ENCODE measurements at regions not wholly inside any gene's neighbourhood (a gene's known extent, or its start where the extent isn't known, plus 50 kb on each side); places are given as distances from the start of the nearest gene placed in this dataset.

DNA sequence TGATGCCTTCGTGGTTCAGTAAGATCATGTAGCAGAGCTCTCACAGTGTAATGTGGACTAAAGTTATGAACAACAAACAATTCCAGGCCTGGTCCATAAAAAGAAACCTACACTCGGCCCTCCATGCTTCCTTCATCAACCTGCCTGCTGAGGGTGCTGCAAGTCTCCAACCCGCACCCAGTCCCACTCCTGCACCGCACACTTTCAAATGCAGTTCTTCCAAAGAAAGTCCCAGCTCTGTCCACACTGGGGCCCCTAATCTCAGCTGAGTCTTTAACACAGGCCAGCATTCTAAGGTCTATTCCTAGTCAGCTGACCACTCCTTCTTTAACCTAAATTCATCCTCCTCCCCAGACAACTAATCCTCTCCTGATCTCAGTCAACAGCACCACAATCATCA, 71.5 kb upstream of the NR5A2 start:
- DNase-seq (ENCODE audit: low read depth) = no peak

DNA sequence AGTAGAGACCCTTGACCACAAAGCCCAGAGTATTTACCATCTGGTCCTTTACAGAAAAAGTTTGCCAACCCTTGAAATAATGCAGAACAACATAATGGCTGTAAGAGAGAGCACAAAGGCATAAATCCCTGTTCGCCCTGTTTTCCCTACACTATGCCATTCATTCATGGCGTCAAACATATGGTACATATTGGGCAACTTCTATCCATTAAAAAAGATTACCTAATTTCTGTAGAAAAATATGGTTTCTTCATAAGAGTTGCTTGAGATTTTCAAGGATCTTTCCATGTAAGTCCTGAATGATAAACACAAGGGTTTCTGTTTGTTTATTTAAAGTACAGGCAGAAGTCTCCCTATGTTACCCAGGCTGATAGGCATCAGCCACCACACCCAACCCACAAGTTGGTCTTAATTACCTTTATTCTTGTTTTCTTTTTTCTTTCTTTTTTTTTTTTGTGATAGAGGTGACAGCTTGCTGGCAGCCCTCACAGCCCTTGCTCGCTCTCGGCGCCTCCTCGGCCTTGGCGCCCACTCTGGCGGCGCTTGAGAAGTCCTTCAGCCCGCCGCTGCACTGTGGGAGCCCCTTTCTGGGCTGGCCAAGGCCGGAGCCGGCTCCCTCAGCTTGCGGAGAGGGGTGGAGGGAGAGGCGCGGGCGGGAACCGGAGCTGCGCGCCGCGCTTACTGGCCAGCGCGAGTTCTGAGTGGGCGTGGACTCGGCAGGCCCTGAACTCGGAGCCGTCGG, 68.3 kb upstream of the NR5A2 start:
- no peak for DNase-seq (ENCODE audit: low read depth)

DNA sequence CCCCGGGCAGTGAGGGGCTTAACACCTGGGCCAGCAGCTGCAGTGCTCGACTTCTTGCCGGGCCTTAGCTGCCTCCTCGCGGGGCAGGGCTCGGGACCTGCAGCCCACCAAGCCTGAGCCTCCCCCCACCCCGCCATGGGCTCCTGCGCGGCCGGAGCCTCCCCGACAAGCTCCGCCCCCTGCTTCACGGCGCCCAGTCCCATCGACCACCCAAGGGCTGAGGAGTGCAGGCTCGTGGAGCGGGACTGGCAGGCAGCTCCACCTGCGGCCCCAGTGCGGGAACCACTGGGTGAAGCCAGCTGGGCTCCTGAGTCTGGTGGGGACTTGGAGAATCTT, 67.8 kb upstream of the NR5A2 start:
- no peak for DNase-seq (ENCODE audit: low read depth)

DNA sequence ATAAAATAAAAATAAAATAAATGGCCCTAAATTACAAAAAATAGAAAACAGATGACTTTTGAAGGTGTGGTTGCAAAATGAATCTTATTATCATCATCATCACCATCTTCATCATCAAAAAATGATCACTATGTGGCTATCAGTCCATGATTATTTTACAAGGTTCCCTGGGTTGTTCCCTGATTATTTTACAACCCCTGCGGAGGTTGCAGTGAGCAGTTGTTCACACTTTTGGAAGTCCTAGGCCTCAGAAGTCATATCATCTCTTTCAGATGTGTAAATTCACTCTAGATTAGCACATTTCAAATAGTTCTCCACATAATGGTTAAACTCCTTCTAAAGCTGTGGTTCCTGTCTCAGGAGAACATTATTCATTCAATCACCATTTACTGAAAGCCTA, 57.4 kb upstream of the NR5A2 start:
- DNase-seq (ENCODE audit: low read depth) = no peak

DNA sequence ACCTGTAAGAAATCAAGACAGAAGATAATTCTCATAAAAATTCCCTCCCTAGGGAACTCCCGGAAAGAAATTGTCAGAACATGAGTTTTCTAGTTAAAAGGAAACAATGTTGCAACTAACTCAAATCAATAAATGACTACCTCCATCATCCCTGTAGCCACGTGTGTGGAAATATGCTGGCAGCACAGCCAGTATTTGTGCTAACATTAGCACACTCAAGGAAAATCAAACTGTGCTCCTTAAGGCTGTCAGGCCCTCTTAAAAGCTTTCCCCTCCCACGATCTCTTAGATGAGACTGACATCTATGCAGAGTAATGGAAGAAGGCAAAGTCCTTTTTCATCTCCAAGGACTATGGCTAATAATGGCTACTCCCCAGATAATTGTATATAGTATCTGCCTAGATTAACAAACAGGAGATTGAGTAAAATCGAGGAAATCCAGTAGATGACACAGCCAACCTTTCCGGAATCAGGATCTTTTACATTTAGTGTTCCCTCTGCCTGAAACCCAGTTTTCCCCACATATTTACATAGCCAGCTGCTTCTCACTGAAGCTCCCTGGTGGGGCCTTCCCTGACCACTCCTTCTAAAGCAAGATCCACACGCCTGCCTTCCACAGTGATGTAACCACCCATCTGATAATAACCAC, 50.9 kb upstream of the NR5A2 start:
- no peak for DNase-seq (ENCODE audit: low read depth)
